SIG-M5 (cell line): ENCODE measurements at regions not wholly inside any gene's neighbourhood (a gene's known extent, or its start where the extent isn't known, plus 50 kb on each side); places are given as distances from the start of the nearest gene placed in this dataset.
"Not testable (repeated sequence)": the region's sequence is repeated elsewhere in the genome, so short reads cannot be mapped to it uniquely, and the experiment has no call there.

Experiments used
- DNase-seq: peaks from one replicate; lab custom pipeline; 2025; lab: John Stamatoyannopoulos, UW

GRCh38 chr21:32940079-32941014, 85.4 kb upstream of the OLIG2 start:
- DNase-seq: no peak

- DNase-seq: no peak
Observed at GRCh38 chr21:32941263-32941662, 84.5 kb upstream of the OLIG2 start.

- DNase-seq: no peak
Observed at GRCh38 chr21:32946654-32947053, 79.1 kb upstream of the OLIG2 start.

GRCh38 chr21:32947736-32948135, 78.0 kb upstream of the OLIG2 start:
- DNase-seq: no peak

DNA sequence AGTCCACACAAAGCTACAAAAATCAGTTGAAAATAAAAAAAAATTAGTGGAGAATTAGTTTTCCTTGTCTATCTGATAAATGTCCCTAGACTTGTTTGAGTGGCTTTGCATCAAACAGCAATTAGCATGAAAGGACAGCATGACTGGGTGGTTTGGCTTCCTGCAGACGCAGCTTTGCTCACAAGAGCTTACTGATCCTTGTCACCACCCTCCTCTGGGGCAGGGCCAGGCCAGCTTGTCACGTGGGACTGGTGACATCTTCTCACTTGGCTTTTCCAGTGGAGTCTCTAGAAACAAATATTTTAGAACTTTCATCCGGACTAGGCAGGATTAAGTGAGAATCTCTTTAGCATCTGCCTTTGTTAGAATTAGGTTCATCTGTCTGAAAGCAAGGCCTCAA, 76.0 kb upstream of the OLIG2 start:
- DNase-seq: no peak

DNA sequence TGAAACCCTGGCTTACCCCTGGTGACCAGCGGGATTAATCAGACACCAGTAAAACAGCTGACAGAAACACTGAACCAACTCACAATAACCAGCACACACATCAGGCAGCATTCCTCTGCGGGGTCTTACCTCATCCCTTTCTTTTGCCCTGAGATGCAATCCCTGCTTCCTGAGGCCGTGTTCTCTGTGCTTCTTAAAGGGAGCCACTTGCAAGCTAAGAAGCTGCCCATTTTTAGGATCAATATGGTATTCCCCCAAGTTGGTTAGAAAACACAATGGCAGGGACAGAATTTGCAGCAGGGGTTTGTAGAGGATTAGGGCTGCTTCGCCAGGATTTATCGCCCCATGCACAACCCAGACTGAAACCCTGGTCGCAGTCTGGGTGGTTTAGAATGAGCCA, 74.7 kb upstream of the OLIG2 start:
- no peak for DNase-seq

DNA sequence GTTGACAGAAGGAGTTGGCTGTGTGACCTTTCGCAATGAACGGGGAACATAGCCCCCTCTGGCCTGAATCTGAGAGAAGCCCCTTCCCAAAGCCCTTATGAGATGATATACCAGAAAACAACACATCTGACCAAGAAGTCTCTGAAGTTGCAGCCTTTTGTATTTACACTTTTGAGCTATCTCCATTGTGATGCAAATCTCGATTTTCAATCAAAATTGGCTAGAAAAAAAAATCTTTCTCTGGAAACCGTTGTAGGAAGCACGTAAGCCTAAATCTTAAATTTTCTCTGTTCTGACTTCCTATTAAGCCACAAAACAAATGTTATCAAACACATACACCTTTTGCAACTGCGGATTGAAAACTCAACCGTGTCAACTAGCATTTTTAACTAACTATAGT, 71.4 kb upstream of the OLIG2 start:
- no peak for DNase-seq

DNA sequence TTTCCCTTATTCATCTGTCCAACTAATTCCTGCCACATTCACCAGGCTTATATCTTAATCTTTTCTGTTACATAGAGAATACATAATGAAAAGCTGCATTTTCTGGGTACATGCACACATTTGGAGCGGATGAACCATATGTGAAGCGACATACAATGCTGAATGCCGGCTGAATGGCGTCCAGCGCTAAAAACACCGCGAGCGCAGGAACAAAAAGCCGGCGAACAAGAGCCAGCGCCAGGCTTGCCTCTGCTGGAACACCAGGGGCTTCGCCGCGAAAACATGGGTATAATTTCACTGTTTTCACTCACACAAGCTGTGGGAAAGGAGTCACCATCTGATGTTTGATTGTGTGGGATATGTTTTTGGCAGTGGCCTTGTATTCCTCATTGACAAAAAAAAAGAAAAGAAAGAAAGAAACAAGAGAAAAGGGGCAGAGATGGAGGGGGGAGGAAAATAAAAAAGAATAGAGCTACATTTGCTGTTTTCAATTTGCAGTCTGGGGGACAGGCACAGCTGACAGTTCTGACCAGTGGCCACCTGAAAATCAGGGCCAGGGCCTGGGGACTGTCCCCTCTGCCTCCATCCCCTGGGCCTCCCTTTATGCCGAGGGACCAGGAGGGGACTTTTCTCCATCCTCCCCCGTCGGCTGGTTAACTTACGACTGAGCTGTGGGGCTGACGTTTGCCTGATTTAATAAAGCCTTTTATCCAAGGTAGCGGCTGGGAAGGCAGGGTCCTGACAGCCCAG, 70.2 kb upstream of the OLIG2 start:
- DNase-seq: no peak

DNA sequence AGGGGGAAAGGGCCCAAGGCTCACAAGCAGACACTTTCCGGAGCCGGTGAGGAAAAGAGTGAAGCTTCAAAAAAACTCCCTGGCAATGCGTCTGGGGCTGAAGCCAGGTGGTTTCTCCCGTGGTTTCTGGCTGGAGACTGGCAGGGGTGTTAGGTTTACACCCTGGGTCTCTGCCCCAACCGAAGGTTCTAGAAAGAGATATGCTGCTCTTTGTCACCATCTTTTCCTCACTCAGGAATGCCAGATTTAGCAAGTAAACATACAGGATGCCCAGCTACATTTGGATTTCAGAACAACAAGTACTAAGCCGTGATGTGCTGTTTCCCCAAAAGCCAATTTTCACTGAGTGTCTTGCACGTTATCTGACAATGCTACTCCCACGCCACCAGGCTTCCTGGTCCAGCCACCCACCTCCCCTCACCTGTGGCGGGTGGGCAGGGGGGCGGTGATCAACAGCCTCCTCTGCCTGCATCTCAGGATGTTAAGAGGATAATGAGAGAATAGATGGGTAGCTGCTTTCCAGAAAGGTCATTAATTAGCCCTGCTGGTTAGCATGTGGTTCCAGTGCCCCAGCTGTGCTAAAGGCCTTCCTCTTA, 69.6 kb upstream of the OLIG2 start:
- DNase-seq: no peak

DNA sequence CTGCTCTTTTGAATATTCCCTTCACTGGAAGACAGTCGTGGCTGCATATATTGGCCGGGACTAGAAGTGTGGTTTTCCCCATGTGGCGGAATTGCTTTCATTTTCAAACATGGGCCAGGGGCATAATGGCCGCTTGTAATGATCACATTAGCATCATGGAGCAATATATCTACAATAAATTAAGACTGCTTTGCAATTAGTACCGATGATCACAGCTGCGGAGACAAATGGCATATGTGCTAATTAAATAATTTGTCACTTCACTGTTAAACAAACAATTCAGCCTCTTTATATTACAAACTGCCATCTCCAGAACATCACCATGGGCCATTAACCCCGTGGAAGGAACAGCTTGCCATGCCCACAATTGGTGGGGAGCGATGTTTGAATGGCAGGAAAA, 68.2 kb upstream of the OLIG2 start:
- DNase-seq: no peak

DNA sequence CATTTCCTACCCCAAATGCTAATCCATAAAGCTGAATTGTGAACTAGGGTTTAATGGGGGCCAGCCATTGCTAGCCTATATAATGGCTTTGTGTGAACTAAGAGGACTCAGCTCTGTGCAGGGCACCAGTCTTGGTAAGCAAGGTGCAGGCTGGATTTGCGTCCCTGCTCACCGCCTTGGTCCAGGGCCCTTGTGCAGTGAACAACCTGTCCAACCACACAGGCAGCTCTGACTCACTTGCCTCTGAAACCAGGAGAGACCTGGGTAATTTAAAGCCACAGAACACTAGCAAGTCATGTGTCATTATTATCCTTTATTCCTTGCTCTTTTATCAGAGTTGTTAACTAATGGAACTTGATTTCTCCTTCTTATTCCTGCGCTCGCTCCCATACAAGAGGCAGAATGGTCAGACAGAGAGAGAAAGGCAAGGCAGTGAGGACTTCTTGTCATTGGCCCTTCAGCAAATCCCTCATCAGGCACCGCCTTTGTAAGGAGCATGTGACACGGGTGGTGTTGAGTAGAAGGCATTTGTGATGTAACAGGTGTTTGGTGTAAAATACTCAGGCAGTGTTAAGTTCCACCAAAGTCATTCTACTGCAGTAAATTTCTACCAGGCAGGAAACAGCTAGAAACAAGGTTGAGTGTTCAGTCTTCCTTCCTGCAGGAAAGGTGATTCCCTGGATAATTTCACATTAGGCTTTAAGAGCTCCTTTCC, 67.3 kb upstream of the OLIG2 start:
- DNase-seq: no peak

GRCh38 chr21:32962268-32962667, 63.5 kb upstream of the OLIG2 start:
- no peak for DNase-seq

GRCh38 chr21:32965129-32965680, 60.5 kb upstream of the OLIG2 start:
- no peak for DNase-seq

GRCh38 chr21:32966120-32966519, 59.6 kb upstream of the OLIG2 start:
- no peak for DNase-seq

DNA sequence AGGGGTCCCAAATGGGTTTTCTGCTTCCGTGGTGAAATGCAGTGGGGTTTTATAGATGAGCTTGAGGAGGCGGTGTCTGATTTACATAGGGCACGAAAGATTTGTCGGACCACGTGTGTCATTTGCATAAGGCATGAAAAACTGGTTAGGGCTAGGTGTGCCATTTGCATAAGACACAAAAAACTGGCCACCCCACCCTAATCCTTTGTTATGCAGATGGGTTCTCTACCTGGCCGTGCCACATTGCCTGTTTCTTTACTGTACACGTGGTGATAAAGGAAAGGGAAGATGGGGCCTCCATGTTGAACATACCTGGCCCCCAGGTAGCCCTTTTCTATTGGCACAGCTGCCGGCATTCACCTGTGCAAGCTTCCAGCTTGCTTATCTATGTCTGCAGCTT, 57.6 kb upstream of the OLIG2 start:
- DNase-seq: not testable (repeated sequence)

- DNase-seq: no peak
Observed at GRCh38 chr21:32974653-32975052, 51.1 kb upstream of the OLIG2 start.

DNA sequence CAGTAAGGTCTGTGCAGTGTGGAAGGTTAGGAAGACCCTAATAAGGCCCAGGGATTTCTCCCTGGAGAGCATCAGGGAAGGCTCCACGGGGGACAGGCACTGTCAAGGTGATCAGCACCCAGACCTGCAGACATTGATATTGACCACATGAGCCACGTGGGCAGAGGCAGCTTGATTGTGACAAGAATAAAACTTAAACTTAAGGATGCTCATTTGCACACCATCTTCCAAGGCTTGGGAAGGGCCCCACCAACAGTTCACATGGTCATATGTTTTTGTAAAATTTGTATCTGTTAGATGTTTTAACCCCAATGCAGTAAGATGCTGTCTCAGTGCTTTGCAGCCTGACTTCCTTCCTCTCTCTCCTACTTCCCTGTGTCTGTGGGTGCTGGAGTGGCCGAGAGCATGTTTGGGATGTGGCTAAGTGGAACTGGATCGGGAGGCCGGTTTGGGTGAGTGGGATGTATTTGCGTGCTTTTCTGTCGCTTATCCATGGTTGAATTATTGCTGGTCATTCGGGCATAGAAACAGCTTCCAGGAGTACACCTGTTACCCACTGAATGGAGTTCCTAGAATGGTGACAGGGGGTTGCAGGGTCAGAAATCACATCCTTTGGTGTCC, 49.8 kb upstream of the OLIG2 start:
- no peak for DNase-seq
